ENCODE measurements at regions not wholly inside any gene's neighbourhood (a gene's known extent, or its start where the extent isn't known, plus 50 kb on each side); places are given as distances from the start of the nearest gene placed in this dataset.

DNA sequence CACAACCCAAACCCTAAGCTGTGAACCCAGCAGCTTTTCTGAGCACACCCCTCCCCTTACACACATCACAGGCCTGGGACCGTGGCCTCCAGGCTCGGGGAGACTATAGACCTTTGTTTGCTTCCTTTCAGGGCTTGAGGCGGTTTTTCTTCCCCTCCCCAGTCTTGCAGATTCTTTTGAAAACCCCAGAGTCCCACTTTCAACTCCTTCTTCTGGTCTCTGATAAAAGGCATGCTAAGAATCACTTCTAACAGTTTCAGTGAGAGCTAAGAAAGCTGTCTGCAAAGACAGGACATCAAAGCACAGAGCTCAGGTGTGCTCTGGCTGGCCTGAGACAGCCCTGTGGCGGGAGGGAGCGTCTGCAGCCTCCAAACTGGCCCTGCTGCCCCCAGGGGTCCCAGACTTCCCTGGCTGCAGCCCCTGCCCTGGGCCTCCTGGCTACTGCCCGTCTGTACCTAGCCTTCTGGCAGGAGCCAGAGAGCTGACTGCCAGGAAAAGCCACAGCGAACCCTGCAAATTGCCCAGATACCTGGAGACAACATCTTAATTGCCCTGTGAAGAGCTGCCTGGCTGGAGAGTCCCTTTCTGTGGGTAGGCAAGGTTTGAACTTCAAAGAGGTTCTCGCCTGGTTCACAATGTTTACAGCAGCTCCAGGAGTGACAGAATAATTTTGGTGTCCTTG is 138.9 kb downstream of the GADD45G start:
- TF ChIP-seq EZH2 (IDR thresholded peaks at IDR 0.05; ENCODE audit: borderline replicate concordance, insufficient read depth, low read length, poor library complexity, severe bottlenecking) (no peak), RAD21 (conservative IDR thresholded peaks at IDR 0.05) (no peak), SMC3 (conservative IDR thresholded peaks at IDR 0.05; ENCODE audit: poor library complexity) (no peak), TAF1 (IDR thresholded peaks at IDR 0.05; ENCODE audit: low read depth) (no peak), POLR2AphosphoS5 (IDR thresholded peaks at IDR 0.05) (no peak), MXI1 (conservative IDR thresholded peaks at IDR 0.05; ENCODE audit: poor library complexity, severe bottlenecking) (no peak), EP300 (conservative IDR thresholded peaks at IDR 0.05; ENCODE audit: poor library complexity, severe bottlenecking) (no peak), CTCF (IDR thresholded peaks at IDR 0.05; ENCODE audit: poor library complexity, severe bottlenecking) (no peak)
- TF ChIP-seq, protein P1, sequence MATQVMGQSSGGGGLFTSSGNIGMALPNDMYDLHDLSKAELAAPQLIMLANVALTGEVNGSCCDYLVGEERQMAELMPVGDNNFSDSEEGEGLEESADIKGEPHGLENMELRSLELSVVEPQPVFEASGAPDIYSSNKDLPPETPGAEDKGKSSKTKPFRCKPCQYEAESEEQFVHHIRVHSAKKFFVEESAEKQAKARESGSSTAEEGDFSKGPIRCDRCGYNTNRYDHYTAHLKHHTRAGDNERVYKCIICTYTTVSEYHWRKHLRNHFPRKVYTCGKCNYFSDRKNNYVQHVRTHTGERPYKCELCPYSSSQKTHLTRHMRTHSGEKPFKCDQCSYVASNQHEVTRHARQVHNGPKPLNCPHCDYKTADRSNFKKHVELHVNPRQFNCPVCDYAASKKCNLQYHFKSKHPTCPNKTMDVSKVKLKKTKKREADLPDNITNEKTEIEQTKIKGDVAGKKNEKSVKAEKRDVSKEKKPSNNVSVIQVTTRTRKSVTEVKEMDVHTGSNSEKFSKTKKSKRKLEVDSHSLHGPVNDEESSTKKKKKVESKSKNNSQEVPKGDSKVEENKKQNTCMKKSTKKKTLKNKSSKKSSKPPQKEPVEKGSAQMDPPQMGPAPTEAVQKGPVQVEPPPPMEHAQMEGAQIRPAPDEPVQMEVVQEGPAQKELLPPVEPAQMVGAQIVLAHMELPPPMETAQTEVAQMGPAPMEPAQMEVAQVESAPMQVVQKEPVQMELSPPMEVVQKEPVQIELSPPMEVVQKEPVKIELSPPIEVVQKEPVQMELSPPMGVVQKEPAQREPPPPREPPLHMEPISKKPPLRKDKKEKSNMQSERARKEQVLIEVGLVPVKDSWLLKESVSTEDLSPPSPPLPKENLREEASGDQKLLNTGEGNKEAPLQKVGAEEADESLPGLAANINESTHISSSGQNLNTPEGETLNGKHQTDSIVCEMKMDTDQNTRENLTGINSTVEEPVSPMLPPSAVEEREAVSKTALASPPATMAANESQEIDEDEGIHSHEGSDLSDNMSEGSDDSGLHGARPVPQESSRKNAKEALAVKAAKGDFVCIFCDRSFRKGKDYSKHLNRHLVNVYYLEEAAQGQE (IDR thresholded peaks at IDR 0.05; ENCODE audit: borderline replicate concordance) = no peak
- Histone ChIP-seq H4K20me1 (ENCODE audit: insufficient read depth) (no peaks in the 10 kb centered on the region), H3K9ac (ENCODE audit: low read length) (no peak overlapping the region), H3K4me3 (ENCODE audit: low read length) (no peak overlapping the region), H3K9me2 (ENCODE audit: insufficient read depth, low read length) (no peaks in the 10 kb centered on the region), H3K9me3 (ENCODE audit: low read length) (no peaks in the 10 kb centered on the region), H3K27ac (ENCODE audit: low read length) (no peak overlapping the region), H3K4me2 (ENCODE audit: low read length) (no peak overlapping the region), H3K36me3 (ENCODE audit: insufficient read depth, low read length) (no peaks in the 10 kb centered on the region), H2AFZ (ENCODE audit: low read depth, low read length) (no peak overlapping the region), H3F3A (ENCODE audit: insufficient read depth, low read length, poor library complexity, severe bottlenecking) (no peaks in the 10 kb centered on the region), H3K79me2 (replicated peaks; ENCODE audit: insufficient read depth, low read length) (no peaks in the 10 kb centered on the region), H3K27me3 (ENCODE audit: insufficient read depth, low read depth, low read length) (no peaks in the 10 kb centered on the region)

GRCh38 chr9:89744255-89744648 is 139.4 kb downstream of the GADD45G start:
- no peaks in the 10 kb centered on the region for H3F3A ChIP-seq (ENCODE audit: insufficient read depth, low read length, poor library complexity, severe bottlenecking)
- H3K9ac ChIP-seq (ENCODE audit: low read length) = no peak overlapping the region
- no peaks in the 10 kb centered on the region for H3K9me3 ChIP-seq (ENCODE audit: low read length)
- H3K4me2 ChIP-seq (ENCODE audit: low read length) = no peak overlapping the region
- no peak overlapping the region for H2AFZ ChIP-seq (ENCODE audit: low read depth, low read length)
- no peaks in the 10 kb centered on the region for H3K27me3 ChIP-seq (ENCODE audit: insufficient read depth, low read depth, low read length)
- H3K79me2 ChIP-seq (replicated peaks; ENCODE audit: insufficient read depth, low read length) = no peaks in the 10 kb centered on the region
- no peak for TF ChIP-seq TAF1 (IDR thresholded peaks at IDR 0.05; ENCODE audit: low read depth)
- no peak for TF ChIP-seq EP300 (conservative IDR thresholded peaks at IDR 0.05; ENCODE audit: poor library complexity, severe bottlenecking)
- no peak for TF ChIP-seq EZH2 (IDR thresholded peaks at IDR 0.05; ENCODE audit: borderline replicate concordance, insufficient read depth, low read length, poor library complexity, severe bottlenecking)
- TF ChIP-seq, protein P1 (IDR thresholded peaks at IDR 0.05; ENCODE audit: borderline replicate concordance) = no peak
- TF ChIP-seq POLR2AphosphoS5 (IDR thresholded peaks at IDR 0.05) = no peak
- TF ChIP-seq MXI1 (conservative IDR thresholded peaks at IDR 0.05; ENCODE audit: poor library complexity, severe bottlenecking) = no peak
- TF ChIP-seq RAD21 (conservative IDR thresholded peaks at IDR 0.05) = no peak
- TF ChIP-seq SMC3 (conservative IDR thresholded peaks at IDR 0.05; ENCODE audit: poor library complexity) = no peak
- no peak for TF ChIP-seq CTCF (IDR thresholded peaks at IDR 0.05; ENCODE audit: poor library complexity, severe bottlenecking)
- H3K4me3 ChIP-seq (ENCODE audit: low read length) = no peak overlapping the region
- H3K9me2 ChIP-seq (ENCODE audit: insufficient read depth, low read length) = no peaks in the 10 kb centered on the region
- no peaks in the 10 kb centered on the region for H3K36me3 ChIP-seq (ENCODE audit: insufficient read depth, low read length)
- no peak overlapping the region for H3K27ac ChIP-seq (ENCODE audit: low read length)
- no peaks in the 10 kb centered on the region for H4K20me1 ChIP-seq (ENCODE audit: insufficient read depth)
